Left ventricle myocardium inferior (tissue), 1 donor: ENCODE measurements at regions not wholly inside any gene's neighbourhood (a gene's known extent, or its start where the extent isn't known, plus 50 kb on each side); places are given as distances from the start of the nearest gene placed in this dataset.
"Not testable (repeated sequence)": the region's sequence is repeated elsewhere in the genome, so short reads cannot be mapped to it uniquely, and the experiment has no call there.

Experiments used
- DNase-seq: peaks from one replicate; pipeline ENCODE4 v3.0.0-alpha.2; 2020
- H3K27ac ChIP-seq: fragments of 200-600 bp; replicated peaks from 2 replicates; pipeline ENCODE4 v1.8.0; 2021
- H3K27me3 ChIP-seq: fragments of 200-600 bp; 2 replicates; pipeline ENCODE4 v1.8.0; 2021; ENCODE audit warnings: low read depth
- H3K36me3 ChIP-seq: fragments of 200-600 bp; 2 replicates; pipeline ENCODE4 v1.8.0; 2021
- H3K4me1 ChIP-seq: fragments of 200-600 bp; 2 replicates; pipeline ENCODE4 v1.8.0; 2021
- H3K4me3 ChIP-seq: fragments of 200-600 bp; 2 replicates; pipeline ENCODE4 v1.8.0; 2021; ENCODE audit warnings: mild to moderate bottlenecking, moderate library complexity
- H3K9me3 ChIP-seq: fragments of 200-600 bp; replicated peaks from 2 replicates; pipeline ENCODE4 v1.8.0; 2021
- intact Hi-C: fragments of 100-400 bp; cut with micrococcal nuclease; formaldehyde crosslinking; loops from one replicate; pipeline ENCODE4 v1.11.0; 2022
- TF ChIP-seq, protein P1 (sequence below): fragments of 200-600 bp; IDR thresholded peaks from 2 replicates; pipeline ENCODE4 v1.8.0; 2021; ENCODE audit warnings: antibody characterized with exemption, mild to moderate bottlenecking, borderline replicate concordance
- donor health status: DM: no; HTN: yes; CAD: no; lungs with severe emphysema.

DNA sequence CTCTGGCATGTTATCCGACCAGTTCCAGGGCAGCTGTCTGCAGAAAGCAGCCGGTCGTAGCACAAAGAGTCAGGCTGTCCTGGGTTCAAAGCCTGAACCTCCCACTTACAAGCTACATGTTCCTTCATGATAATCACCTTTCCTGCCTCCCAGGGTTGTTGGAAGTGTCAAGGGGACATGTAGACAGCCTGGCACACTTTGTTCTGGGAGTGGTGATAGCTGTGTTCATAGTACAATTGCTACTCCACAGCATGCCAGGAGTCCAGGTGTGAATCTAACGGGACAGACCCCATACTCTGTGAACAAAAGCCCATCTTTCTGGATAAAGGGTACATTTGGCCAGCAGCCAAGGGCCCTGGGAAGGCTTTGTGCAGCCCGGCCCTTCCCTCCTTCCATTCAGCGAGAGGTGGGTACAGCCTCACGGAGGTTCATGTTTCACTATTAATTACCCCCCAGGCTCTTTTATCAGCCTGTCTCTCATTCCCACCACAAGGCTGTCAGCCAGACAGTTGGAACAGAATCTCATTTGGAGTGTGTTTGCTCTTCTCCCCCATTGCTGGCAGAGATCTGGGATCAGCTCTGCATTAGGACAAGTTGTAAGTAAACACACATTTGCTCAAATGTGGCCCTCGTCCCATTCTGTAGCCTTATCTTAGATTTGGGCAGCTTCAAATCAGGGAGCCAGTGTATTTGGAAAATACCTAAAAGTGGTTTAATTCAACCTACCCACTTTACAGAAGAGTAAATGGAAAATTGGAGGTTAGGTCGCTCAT, 101.2 kb downstream of the PROP1 start:
- H3K27me3 ChIP-seq, H3K36me3 ChIP-seq, H3K27ac ChIP-seq, DNase-seq, intact Hi-C loops, H3K4me1 ChIP-seq, H3K4me3 ChIP-seq, H3K9me3 ChIP-seq: not testable (repeated sequence)

DNA sequence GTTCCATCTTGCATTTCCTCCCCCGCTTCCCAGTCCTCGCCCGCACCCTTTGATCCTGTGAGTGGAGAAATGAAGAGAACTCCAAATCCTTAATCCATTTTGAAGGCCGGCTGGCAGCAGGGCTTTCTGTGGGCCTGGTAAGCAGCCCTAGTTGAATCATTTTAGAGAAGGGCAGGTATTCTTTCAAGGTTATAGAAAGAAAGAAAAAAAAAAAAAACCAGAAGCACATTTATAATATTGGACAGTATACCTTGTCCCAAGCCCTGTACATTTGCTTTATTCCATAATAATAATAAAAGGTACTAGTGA, 103.7 kb downstream of the PROP1 start:
- H3K4me3 ChIP-seq, H3K27me3 ChIP-seq, H3K9me3 ChIP-seq, H3K36me3 ChIP-seq, intact Hi-C loops, H3K4me1 ChIP-seq, H3K27ac ChIP-seq, DNase-seq: not testable (repeated sequence)

DNA sequence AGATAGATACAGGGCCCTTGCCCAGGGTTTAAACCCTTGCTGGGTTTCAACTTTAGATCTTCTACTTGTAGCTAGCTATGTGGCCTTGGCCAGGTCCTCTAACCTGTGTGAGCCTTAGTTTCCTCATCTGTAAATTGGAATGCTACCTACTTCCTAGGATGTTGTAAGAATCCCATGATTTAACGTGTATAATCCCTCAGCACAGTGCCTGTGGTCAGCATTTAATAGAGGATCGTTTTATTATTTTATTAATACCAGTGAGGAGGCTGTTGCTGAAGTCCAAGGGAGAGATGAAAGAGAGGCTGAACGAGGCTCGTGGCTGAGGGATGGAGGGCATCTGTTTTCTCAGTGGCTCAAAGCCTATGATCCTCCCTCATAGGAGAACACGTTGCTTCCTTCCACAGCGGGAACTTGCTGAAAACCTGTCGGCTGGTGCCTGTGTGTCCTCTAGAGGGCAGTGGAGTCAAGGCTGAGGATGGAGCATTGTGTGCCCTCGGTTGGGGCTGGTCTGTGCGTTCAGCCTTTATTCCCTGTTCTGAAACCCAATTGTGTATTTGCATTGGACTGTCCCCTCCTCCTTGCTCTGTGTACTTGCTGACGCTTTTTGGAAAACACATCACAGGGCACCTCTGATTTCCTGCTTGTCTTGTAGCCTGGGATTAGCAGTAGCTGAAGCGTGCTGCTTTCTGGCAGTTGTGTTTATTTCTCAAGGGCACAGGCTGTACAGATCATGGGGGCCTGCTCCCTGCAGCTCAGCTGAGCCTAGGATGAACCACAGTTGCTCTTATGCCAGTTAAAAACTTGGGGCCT, 104.3 kb downstream of the PROP1 start:
- H3K27me3 ChIP-seq, H3K9me3 ChIP-seq, H3K4me3 ChIP-seq, intact Hi-C loops, H3K27ac ChIP-seq, H3K36me3 ChIP-seq, H3K4me1 ChIP-seq, DNase-seq: not testable (repeated sequence)
- TF ChIP-seq, protein P1, sequence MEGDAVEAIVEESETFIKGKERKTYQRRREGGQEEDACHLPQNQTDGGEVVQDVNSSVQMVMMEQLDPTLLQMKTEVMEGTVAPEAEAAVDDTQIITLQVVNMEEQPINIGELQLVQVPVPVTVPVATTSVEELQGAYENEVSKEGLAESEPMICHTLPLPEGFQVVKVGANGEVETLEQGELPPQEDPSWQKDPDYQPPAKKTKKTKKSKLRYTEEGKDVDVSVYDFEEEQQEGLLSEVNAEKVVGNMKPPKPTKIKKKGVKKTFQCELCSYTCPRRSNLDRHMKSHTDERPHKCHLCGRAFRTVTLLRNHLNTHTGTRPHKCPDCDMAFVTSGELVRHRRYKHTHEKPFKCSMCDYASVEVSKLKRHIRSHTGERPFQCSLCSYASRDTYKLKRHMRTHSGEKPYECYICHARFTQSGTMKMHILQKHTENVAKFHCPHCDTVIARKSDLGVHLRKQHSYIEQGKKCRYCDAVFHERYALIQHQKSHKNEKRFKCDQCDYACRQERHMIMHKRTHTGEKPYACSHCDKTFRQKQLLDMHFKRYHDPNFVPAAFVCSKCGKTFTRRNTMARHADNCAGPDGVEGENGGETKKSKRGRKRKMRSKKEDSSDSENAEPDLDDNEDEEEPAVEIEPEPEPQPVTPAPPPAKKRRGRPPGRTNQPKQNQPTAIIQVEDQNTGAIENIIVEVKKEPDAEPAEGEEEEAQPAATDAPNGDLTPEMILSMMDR: peak; percentile 50

DNA sequence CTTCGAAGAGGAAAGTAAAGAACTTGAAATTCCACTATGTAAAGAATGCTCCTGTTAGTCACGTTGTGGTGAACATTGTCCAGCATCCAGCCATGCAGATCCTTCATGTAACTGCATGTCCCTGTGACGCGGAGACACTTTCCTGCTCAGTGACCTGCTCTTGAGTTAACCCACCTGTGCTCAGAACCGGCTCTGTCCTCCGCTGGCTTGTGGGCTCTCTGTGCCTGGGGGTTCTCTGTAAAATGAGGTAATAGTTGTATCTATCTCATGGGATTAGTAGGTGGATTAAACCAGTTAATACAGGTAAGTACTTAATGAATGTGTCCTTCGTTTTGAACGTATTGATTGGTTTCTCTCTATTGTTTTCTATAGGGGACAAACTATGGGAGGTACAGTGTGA, 100.6 kb upstream of the FAM153A start:
- H3K4me1 ChIP-seq, intact Hi-C loops: not testable (repeated sequence)

DNA sequence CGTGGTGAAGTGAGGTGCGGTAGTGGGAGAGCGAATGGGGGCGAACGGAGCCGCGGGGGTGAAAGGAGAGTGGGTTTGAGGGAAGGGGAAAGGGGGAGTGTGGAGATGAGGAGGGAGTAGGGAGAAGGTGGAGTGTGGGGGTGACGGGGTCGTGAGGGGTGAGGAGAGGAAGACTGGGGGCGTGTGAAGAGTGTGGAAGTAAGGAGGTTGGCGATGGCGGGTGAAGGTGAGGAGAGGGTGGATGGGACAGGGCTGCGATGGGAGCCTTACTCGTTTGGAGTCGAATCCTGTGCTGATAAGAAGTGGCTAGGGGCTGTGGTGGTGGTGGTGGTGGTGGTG, 93.2 kb upstream of the FAM153A start:
- H3K27ac ChIP-seq, H3K36me3 ChIP-seq, DNase-seq, H3K27me3 ChIP-seq, intact Hi-C loops, H3K4me1 ChIP-seq, H3K9me3 ChIP-seq: not testable (repeated sequence)
- H3K4me3 ChIP-seq: peak overlapping the region; percentile 59

More for the DNA sequence above, 100.6 kb upstream of the FAM153A start:
- not testable (repeated sequence) for H3K36me3 ChIP-seq, H3K27ac ChIP-seq, DNase-seq, H3K4me3 ChIP-seq, H3K9me3 ChIP-seq, H3K27me3 ChIP-seq

DNA sequence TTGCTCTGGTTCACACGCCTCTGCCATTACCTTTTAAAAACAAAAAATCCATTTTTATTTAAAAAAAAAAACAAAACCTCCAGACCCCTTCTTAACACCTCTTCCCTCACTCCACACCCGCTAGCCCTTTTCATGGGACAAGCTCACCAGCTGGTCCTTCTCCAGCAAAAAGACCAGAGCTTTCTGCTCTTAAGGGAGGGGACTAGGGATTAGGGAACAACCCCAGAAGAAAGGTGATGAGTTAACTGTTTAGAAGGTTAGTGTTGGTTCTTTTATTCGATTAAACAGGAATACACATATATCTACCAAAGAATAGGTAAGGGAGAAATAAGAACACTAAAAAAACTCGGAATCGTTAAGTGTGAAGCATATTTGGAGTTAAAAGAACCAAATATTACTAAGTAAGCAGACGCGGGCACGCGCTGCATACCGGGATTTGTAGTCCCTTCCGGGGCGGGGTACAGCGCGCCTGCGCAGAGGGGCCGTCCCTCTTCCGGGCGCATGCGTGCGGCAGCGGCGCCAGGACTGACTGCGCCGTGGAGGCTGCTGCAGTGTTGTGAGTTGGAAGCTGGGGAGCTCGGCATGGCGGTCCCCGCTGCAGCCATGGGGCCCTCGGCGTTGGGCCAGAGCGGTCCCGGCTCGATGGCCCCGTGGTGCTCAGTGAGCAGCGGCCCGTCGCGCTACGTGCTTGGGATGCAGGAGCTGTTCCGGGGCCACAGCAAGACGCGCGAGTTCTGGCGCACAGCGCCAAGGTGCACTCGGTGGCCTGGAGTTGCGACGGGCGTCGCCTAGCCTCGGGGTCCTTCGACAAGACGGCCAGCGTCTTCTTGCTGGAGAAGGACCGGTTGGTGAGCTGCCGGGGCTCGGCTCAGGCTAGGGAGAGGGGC, 92.6 kb upstream of the FAM153A start:
- H3K4me3 ChIP-seq: peak overlapping the region; percentile 59
- H3K27me3 ChIP-seq, H3K36me3 ChIP-seq, intact Hi-C loops, DNase-seq, H3K4me1 ChIP-seq, H3K9me3 ChIP-seq, H3K27ac ChIP-seq: not testable (repeated sequence)

DNA sequence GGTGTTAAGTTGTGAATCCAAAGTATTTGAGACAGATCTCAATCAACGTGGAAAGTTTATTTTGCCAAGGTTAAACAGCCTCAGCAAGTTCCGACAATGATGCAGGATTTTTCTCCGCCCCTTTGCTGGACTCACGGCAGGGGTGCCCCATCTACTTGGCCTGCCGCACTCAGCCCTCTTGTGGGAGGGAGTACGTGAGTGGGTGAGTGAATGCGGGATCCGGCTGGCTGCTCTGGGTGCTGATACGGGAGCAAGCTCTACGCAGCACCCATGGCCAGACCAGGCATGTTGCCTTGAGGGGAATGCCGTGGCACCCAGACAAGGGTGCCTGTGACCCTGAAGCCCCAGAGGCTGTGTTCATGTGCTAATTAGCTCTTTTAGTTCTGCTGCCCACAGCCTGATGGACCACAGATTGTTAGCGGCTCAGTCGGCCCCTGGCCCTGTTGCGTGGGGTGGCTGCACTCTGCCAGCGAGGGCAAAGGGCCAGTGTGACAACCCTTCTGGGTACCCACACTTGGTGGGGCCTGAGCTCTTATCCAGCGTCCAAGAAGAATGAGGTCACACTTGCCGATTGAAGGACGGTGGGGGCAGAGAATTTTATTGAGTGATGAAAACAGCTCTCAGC, 81.2 kb upstream of the FAM153A start:
- H3K27ac ChIP-seq, DNase-seq, H3K4me3 ChIP-seq, H3K27me3 ChIP-seq, H3K4me1 ChIP-seq, intact Hi-C loops, H3K36me3 ChIP-seq, H3K9me3 ChIP-seq: not testable (repeated sequence)

DNA sequence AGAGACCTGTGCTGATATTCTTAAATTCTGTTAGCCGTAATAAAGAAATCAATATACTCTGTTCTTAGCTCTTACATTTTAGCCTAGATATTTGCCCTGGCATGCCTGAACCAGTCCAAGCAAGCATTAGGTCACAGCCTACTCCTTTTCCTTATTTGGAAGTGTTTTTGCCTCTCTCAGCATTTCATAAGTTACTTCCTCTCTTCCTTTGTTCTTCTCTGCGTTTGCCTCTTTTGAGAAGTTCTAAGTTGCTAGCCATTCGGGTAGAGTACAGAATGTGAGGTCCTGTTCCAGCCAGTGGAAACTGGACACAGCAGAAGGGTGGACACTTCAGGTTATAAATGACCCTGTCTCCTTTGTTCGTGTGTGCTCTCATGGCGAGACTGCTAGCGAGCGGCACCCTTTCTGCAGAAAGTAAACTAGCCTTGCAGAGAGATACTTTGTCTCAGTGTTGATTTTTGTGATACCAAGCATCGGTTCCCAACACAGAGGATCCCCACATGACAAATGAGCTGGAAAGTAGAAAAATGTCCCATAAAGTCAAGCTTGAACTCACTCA, 75.0 kb upstream of the FAM153A start:
- H3K27ac ChIP-seq, H3K36me3 ChIP-seq, DNase-seq, H3K4me1 ChIP-seq, H3K9me3 ChIP-seq, intact Hi-C loops, H3K27me3 ChIP-seq, H3K4me3 ChIP-seq: not testable (repeated sequence)

DNA sequence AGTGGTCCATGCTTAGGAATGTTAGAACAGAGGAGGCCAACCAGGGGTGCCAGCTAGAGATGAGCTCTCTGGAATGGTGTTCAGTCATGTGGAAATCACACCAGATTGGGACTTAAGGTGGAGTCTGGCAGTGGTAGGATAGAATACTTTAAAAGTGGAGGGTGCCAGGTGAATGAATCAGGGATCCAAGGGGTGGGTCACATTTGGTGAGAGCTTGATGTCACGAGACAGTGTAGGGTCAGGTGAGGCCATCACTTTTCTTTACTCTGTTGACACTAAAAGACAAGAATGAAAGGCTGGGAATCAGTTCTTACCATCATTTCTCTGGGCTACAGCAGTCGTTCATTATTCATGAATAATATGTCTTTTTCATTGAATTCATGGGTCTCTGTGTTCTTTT, 73.8 kb upstream of the FAM153A start:
- H3K27me3 ChIP-seq, H3K27ac ChIP-seq, H3K9me3 ChIP-seq, DNase-seq, H3K4me1 ChIP-seq, intact Hi-C loops, H3K36me3 ChIP-seq, H3K4me3 ChIP-seq: not testable (repeated sequence)

DNA sequence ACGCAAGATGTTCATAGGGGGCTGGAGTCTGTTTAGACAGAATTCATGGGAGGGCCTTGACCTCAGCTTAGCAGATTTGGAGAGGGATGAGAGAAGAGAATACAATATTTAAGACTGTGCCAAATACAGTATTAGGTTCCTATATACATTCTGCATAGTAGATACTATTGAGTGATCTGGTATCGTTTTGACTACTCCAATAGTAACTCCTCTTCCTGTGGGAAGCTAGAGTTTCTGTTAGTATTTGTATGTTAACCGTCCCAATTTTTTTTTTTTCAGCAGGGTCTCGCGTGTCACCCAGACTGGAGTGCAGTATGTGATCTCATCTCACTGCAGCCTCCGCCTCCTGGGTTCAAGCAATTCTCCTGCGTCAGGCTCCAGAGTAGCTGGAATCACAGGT, 65.2 kb upstream of the FAM153A start:
- H3K36me3 ChIP-seq, H3K27me3 ChIP-seq, H3K4me1 ChIP-seq, H3K9me3 ChIP-seq, DNase-seq, H3K27ac ChIP-seq, intact Hi-C loops, H3K4me3 ChIP-seq: not testable (repeated sequence)

DNA sequence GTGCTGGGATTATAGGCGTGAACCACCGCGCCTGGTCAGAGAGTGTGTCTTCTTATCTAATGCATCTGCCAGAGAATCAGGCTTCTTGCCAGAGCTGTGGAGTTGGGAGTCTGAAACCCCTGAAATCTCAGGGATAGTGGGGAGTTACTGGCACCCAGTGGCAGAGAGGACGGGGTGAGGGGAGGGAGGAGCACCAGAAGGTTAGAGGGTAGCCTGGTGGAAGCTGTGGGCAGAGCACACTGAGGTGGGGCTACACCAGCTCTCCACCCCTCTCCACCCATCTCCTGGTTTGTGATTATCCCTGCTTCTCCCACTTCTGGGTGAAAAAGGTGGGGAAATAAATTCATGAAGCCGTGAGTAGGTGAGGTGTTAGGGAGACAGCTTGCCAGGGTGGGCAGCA, 63.9 kb upstream of the FAM153A start:
- H3K9me3 ChIP-seq, H3K4me1 ChIP-seq, H3K36me3 ChIP-seq, DNase-seq, intact Hi-C loops, H3K27me3 ChIP-seq, H3K4me3 ChIP-seq, H3K27ac ChIP-seq: not testable (repeated sequence)

DNA sequence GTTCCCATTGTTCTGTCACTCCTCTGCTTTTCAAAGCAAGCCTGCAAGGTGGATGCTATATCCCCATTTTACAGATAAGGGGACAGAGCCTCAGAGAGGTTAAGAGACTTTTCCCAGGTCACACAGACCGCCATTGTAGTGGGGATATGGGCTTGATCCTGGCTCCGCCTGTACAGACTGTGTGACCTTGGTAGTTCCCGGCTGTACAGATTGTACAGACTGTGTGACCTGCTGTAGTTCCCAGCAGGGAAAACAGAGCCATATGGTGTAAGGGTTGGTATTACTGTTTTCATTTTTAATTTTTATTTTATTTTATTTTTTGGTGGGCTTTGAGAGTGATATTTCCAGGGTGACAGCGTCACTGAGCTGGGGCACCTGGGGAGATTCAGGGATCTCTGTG, 63.2 kb upstream of the FAM153A start:
- H3K27me3 ChIP-seq, intact Hi-C loops: not testable (repeated sequence)

More for the DNA sequence above, 63.2 kb upstream of the FAM153A start:
- not testable (repeated sequence) for H3K36me3 ChIP-seq, H3K4me3 ChIP-seq, H3K27ac ChIP-seq, H3K9me3 ChIP-seq, DNase-seq, H3K4me1 ChIP-seq
